Loucy (cell line): ENCODE measurements at regions not wholly inside any gene's neighbourhood (a gene's known extent, or its start where the extent isn't known, plus 50 kb on each side); places are given as distances from the start of the nearest gene placed in this dataset.

Experiments
- EZH2phosphoT487 ChIP-seq: fragments of 200-600 bp; IDR thresholded peaks from 2 replicates; pipeline ENCODE4 v1.6.1; 2018; ENCODE audit warnings: antibody characterized with exemption, mild to moderate bottlenecking, moderate library complexity, borderline replicate concordance
- TF ChIP-seq, protein P1 (sequence below): fragments of 200-600 bp; sonication (generic); conservative IDR thresholded peaks from 2 replicates; pipeline ENCODE4 v1.5.1; 2014; ENCODE audit warnings: mild to moderate bottlenecking, antibody characterized with exemption, low read length

DNA sequence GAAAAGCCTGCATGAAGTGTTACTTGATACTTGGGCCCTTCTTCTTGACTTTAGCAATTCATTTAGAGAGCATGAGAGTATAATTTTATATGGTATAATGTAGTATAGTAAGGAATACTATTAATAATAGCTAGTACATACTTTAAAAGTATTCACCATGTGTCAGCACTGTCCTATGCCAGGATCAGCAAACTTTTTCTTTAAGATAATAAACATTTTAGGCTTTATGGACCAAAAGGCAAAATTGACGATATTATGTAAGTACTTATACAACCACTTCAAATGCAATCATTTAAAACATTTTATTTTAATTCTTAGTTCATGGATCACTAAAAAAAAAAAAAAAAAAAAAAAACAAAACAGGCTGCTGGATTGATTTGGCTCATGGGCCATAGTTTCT lies 163.9 kb downstream of the IBTK start:
- TF ChIP-seq EZH2phosphoT487, result no peak
- TF ChIP-seq, protein P1, sequence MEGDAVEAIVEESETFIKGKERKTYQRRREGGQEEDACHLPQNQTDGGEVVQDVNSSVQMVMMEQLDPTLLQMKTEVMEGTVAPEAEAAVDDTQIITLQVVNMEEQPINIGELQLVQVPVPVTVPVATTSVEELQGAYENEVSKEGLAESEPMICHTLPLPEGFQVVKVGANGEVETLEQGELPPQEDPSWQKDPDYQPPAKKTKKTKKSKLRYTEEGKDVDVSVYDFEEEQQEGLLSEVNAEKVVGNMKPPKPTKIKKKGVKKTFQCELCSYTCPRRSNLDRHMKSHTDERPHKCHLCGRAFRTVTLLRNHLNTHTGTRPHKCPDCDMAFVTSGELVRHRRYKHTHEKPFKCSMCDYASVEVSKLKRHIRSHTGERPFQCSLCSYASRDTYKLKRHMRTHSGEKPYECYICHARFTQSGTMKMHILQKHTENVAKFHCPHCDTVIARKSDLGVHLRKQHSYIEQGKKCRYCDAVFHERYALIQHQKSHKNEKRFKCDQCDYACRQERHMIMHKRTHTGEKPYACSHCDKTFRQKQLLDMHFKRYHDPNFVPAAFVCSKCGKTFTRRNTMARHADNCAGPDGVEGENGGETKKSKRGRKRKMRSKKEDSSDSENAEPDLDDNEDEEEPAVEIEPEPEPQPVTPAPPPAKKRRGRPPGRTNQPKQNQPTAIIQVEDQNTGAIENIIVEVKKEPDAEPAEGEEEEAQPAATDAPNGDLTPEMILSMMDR, result no peak
